ENCODE measurements at regions not wholly inside any gene's neighbourhood (a gene's known extent, or its start where the extent isn't known, plus 50 kb on each side); places are given as distances from the start of the nearest gene placed in this dataset.

DNA sequence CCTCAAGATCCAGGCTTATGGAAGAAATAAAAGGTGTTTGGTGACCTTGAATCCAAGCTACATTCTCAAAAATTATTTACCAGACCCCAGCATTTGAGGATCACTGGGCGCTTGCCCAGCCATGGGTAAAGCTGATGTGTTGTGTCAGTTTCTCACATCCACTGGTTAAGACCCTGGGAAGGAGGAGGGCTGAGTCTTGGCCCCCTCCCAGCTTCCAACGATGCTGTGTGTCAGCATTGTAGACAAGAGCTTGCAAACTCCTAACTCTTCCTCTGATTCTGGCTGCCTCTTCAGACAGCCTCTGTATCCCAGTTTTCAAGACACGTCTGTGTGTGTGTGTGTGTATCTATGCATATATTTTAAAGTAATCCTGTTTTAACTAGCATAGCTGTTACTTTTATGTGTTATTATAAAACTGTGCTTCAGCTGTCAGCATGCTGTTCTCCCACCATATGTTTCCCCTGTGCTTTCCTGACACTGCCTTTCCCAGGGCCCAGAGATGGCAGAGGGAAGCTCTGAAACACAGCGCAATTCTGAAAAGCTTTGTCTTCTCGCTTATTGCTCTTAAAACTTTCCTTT lies 157.3 kb upstream of the LRRN1 start:
- H3K9me3 Mint-ChIP-seq (ENCODE audit: unreplicated experiment) = no peaks in the 10 kb centered on the region
- TF ChIP-seq CTCF (IDR thresholded peaks at IDR 0.05) = no peak
- no peak for DNase-seq (ENCODE audit: extremely low spot score, unreplicated experiment)
- H3K27me3 Mint-ChIP-seq (ENCODE audit: unreplicated experiment) = no peaks in the 10 kb centered on the region
- no peaks in the 10 kb centered on the region for H3K36me3 Mint-ChIP-seq (ENCODE audit: unreplicated experiment)
- no peak overlapping the region for H3K4me3 Mint-ChIP-seq (ENCODE audit: unreplicated experiment)
- peaks cover 3% of the 10 kb centered on the region for H3K4me1 Mint-ChIP-seq (ENCODE audit: unreplicated experiment)
- H3K27ac Mint-ChIP-seq (ENCODE audit: unreplicated experiment) = no peak overlapping the region

- H3K4me3 Mint-ChIP-seq (ENCODE audit: unreplicated experiment) = no peak overlapping the region
- TF ChIP-seq CTCF (IDR thresholded peaks at IDR 0.05) = no peak
- H3K27ac Mint-ChIP-seq (ENCODE audit: unreplicated experiment) = no peak overlapping the region
- H3K36me3 Mint-ChIP-seq (ENCODE audit: unreplicated experiment) = no peaks in the 10 kb centered on the region
- DNase-seq (ENCODE audit: extremely low spot score, unreplicated experiment) = no peak
- peaks cover 7% of the 10 kb centered on the region for H3K4me1 Mint-ChIP-seq (ENCODE audit: unreplicated experiment)
- peaks cover 6% of the 10 kb centered on the region for H3K9me3 Mint-ChIP-seq (ENCODE audit: unreplicated experiment)
- H3K27me3 Mint-ChIP-seq (ENCODE audit: unreplicated experiment) = no peaks in the 10 kb centered on the region
Measured at GRCh38 chr3:3639078-3639477, 160.2 kb upstream of the LRRN1 start.

DNA sequence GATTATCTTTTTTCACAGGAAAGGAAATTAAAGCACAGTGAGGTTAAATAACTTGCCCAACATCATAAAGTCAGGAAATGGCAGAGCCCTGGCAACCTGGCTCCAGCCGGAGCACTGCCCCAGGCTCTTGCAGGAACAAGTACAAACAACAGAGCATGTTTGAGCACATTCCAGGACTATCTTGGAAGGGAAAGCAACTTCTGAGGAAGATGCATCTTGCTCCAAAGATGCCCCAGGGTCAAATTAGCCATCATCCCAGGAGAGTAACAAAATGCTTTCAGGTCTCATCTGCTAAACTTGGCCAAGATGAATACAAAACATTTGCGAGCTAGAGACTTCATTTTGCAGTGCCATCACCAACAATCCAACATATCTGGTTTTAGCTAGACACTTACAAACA lies 162.4 kb upstream of the LRRN1 start:
- TF ChIP-seq CTCF (IDR thresholded peaks at IDR 0.05) = no peak
- no peaks in the 10 kb centered on the region for H3K27me3 Mint-ChIP-seq (ENCODE audit: unreplicated experiment)
- no peaks in the 10 kb centered on the region for H3K36me3 Mint-ChIP-seq (ENCODE audit: unreplicated experiment)
- H3K4me1 Mint-ChIP-seq (ENCODE audit: unreplicated experiment) = peaks cover 7% of the 10 kb centered on the region
- no peak overlapping the region for H3K27ac Mint-ChIP-seq (ENCODE audit: unreplicated experiment)
- no peak for DNase-seq (ENCODE audit: extremely low spot score, unreplicated experiment)
- no peak overlapping the region for H3K4me3 Mint-ChIP-seq (ENCODE audit: unreplicated experiment)
- peaks cover 10% of the 10 kb centered on the region for H3K9me3 Mint-ChIP-seq (ENCODE audit: unreplicated experiment)

DNA sequence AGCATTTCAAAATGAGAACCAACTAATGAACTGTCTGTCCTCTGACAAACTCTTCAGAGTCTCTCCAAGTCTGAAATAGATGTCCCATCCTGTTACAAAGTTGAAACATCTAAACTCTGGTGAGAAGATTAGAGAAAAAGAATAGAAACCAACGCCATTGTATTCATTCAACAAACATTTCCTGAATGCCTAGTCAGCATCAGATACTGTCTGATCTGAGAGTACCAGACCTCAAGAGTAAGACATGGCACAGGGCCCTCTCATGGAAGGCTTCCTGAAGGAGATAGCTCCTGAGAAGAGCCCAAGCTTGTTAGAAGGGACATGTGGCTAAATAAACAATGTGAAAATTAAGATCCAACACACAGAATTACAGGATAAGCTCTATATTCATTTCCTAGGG lies 164.1 kb upstream of the LRRN1 start:
- no peak overlapping the region for H3K4me3 Mint-ChIP-seq (ENCODE audit: unreplicated experiment)
- no peaks in the 10 kb centered on the region for H3K27me3 Mint-ChIP-seq (ENCODE audit: unreplicated experiment)
- no peak for DNase-seq (ENCODE audit: extremely low spot score, unreplicated experiment)
- peaks cover 15% of the 10 kb centered on the region for H3K9me3 Mint-ChIP-seq (ENCODE audit: unreplicated experiment)
- peaks cover 7% of the 10 kb centered on the region for H3K4me1 Mint-ChIP-seq (ENCODE audit: unreplicated experiment)
- H3K36me3 Mint-ChIP-seq (ENCODE audit: unreplicated experiment) = no peaks in the 10 kb centered on the region
- no peak for TF ChIP-seq CTCF (IDR thresholded peaks at IDR 0.05)
- no peak overlapping the region for H3K27ac Mint-ChIP-seq (ENCODE audit: unreplicated experiment)

GRCh38 chr3:3634326-3634725 lies 164.9 kb upstream of the LRRN1 start:
- TF ChIP-seq CTCF (IDR thresholded peaks at IDR 0.05) = no peak
- peaks cover 11% of the 10 kb centered on the region for H3K4me1 Mint-ChIP-seq (ENCODE audit: unreplicated experiment)
- H3K36me3 Mint-ChIP-seq (ENCODE audit: unreplicated experiment) = no peaks in the 10 kb centered on the region
- peaks cover 15% of the 10 kb centered on the region for H3K9me3 Mint-ChIP-seq (ENCODE audit: unreplicated experiment)
- H3K27me3 Mint-ChIP-seq (ENCODE audit: unreplicated experiment) = no peaks in the 10 kb centered on the region
- H3K27ac Mint-ChIP-seq (ENCODE audit: unreplicated experiment) = no peak overlapping the region
- no peak overlapping the region for H3K4me3 Mint-ChIP-seq (ENCODE audit: unreplicated experiment)
- no peak for DNase-seq (ENCODE audit: extremely low spot score, unreplicated experiment)
